ENCODE measurements at regions not wholly inside any gene's neighbourhood (a gene's known extent, or its start where the extent isn't known, plus 50 kb on each side); places are given as distances from the start of the nearest gene placed in this dataset.

GRCh38 chr3:40988468-40988867, 210.8 kb upstream of the CTNNB1 start:
- no peak for TF ChIP-seq EZH2 (IDR thresholded peaks at IDR 0.05; ENCODE audit: insufficient read depth, poor library complexity, severe bottlenecking)
- TF ChIP-seq EZH2phosphoT487 (IDR thresholded peaks at IDR 0.05; ENCODE audit: insufficient read depth, low read depth): no peak
